Vagina (tissue), 2 donors: ENCODE measurements at regions not wholly inside any gene's neighbourhood (a gene's known extent, or its start where the extent isn't known, plus 50 kb on each side); places are given as distances from the start of the nearest gene placed in this dataset.

Experiments
- POLR2A ChIP-seq, 2 donors: fragments of 450-650 bp; IDR thresholded peaks; one replicate each; pipeline ENCODE4 v1.6.1; 2017; ENCODE audit warnings: antibody characterized with exemption in 2 of 2, mild to moderate bottlenecking in 2 of 2, moderate library complexity in 2 of 2
- TF ChIP-seq, protein P1 (sequence below), 3 experiments: fragments of 450-650 bp in 2 of 3; fragments of 200-600 bp in 1 of 3; sonication (generic) in 1 of 3; IDR thresholded peaks; one replicate each; pipeline ENCODE4 v1.5.1; 2017 to 2019; ENCODE audit warnings: antibody characterized with exemption in 3 of 3, mild to moderate bottlenecking in 2 of 3, moderate library complexity in 2 of 3

DNA sequence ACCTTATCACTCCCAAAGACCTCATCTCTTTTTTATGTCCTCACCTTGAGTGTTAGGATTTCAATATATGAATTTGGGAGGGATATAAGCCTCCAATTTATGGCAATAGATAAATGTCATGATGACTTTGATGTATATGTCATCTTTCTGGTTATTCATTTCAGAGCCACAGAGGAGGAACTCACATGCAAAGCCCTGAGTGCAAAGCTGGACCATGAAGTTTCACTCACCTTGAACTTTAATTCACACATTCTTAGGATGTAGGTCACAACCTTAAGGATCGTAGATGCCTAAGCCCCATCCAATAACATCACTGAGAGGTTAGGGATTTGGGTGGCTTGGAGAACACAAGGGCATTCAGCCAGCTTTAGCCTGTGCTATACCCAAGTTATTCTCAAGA, 81.9 kb upstream of the ZPBP start:
- no peak for TF ChIP-seq POLR2A (IDR thresholded peaks at IDR 0.05)
- TF ChIP-seq, protein P1, sequence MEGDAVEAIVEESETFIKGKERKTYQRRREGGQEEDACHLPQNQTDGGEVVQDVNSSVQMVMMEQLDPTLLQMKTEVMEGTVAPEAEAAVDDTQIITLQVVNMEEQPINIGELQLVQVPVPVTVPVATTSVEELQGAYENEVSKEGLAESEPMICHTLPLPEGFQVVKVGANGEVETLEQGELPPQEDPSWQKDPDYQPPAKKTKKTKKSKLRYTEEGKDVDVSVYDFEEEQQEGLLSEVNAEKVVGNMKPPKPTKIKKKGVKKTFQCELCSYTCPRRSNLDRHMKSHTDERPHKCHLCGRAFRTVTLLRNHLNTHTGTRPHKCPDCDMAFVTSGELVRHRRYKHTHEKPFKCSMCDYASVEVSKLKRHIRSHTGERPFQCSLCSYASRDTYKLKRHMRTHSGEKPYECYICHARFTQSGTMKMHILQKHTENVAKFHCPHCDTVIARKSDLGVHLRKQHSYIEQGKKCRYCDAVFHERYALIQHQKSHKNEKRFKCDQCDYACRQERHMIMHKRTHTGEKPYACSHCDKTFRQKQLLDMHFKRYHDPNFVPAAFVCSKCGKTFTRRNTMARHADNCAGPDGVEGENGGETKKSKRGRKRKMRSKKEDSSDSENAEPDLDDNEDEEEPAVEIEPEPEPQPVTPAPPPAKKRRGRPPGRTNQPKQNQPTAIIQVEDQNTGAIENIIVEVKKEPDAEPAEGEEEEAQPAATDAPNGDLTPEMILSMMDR (IDR thresholded peaks at IDR 0.05), result no peak
